Amniotic epithelial cell (primary cell): ENCODE measurements at regions not wholly inside any gene's neighbourhood (a gene's known extent, or its start where the extent isn't known, plus 50 kb on each side); places are given as distances from the start of the nearest gene placed in this dataset.

Experiments
- DNase-seq: peaks from one replicate; pipeline ENCODE4 v3.0.0-alpha.2; 2010; ENCODE audit warnings: low read depth

DNA sequence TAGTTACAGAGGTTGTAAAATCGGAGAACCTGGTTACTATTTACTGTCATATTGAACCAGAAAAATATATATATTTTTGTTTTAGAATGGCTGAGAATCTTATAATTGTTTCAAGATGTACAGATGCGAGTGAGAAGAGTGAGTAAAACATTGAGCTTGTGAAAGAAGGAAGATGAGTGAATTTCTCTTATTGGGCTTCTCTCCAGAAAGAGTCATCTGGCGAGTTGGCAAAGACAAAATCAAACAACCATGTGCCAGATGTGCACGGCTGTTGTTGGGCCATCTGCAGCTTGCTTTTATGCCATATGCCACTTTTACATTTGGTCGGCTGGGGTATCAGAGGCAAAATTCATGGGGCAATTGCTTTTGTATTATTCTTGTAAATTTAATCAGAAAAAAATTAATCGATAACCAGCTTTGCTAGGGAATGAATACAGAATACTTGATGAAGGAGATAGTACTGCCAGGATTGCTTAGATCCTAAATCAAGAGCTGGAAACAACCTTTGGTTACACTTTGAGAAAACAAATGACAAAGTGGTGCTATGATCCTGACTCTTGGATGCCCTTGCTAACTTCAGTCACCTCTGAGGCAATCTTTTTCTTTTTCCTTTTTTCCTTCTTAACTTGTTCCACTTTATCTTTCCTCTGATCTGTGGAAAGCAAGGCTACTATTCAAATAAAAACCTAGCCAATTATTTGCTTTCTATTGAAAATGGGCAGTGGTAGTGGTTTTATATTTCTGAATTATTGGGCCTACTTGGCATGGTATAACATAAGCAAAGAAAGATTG is 97.1 kb upstream of the GRIK2 start:
- no peak for DNase-seq

- DNase-seq, result no peak
Observed at GRCh38 chr6:101302593-101302992, 90.9 kb upstream of the GRIK2 start.

DNA sequence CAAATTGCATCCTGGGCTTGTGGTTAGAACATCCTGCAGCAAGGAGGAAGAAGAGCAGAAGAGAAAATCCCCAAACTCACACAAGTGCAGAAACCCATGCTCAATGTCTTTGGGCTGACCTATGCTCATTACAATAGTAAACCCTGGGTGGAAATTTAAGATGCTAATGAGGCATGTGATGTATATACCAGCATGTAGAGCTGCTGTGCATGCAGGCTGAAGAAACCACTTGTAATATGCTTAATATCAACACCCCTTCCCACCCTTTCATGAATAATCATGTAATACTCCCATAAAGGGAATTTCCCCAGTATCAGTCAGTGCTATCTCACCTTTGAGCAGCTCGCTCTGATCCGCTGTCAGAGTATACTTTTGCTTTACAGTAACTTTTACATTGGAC is 90.0 kb upstream of the GRIK2 start:
- no peak for DNase-seq

- DNase-seq, result no peak
Observed at GRCh38 chr6:101312652-101313051, 80.9 kb upstream of the GRIK2 start.

DNA sequence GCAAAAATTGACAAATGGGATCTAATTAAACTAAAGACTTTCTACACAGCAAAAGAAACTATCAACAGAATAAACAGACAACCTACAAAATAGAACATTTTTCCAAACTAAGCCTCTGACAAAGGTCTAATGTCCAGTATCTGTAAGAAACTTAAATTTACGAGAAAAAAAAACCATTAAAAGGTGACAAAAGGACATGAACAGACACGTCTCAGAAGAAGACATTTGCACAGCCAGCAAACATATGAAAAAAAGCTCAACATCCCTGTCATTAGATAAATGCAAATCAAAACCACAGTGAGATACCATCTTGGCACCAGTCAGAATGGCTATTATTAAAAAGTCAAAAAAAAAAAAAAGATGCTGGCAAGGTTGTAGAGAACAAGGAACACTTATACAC is 70.6 kb upstream of the GRIK2 start:
- no peak for DNase-seq

GRCh38 chr6:101326411-101326810 is 67.1 kb upstream of the GRIK2 start:
- DNase-seq, result no peak

GRCh38 chr6:101341926-101342325 is 51.6 kb upstream of the GRIK2 start:
- no peak for DNase-seq
